22Rv1 (cell line): ENCODE measurements at regions not wholly inside any gene's neighbourhood (a gene's known extent, or its start where the extent isn't known, plus 50 kb on each side); places are given as distances from the start of the nearest gene placed in this dataset.

Experiments used
- CTCF ChIP-seq: fragments of 450-650 bp; IDR thresholded peaks from 2 replicates; pipeline ENCODE4 v1.5.1; 2017; ENCODE audit warnings: mild to moderate bottlenecking
- ZFX ChIP-seq: fragments of 450-650 bp; IDR thresholded peaks from 2 replicates; pipeline ENCODE4 v1.6.1; 2017; ENCODE audit warnings: antibody characterized with exemption, borderline replicate concordance

GRCh38 chr1:177448652-177449357, 278.0 kb downstream of the BRINP2 start:
- TF ChIP-seq CTCF = no peak
- no peak for TF ChIP-seq ZFX
